ENCODE measurements at regions not wholly inside any gene's neighbourhood (a gene's known extent, or its start where the extent isn't known, plus 50 kb on each side); places are given as distances from the start of the nearest gene placed in this dataset.

GRCh38 chr3:193003624-193004023 is 86.0 kb upstream of the MB21D2 start (continued):
- 0 out of 2 replicates have a peak, but pooled peaks have one; percentile 14 for TF ChIP-seq PRDM10 (tag by site-specific recombination; IDR thresholded peaks at IDR 0.05)
- peak; percentile 52 for TF ChIP-seq ZNF629 (tag by site-specific recombination; IDR thresholded peaks at IDR 0.05)
- TF ChIP-seq TSHZ1 (tag by site-specific recombination; IDR thresholded peaks at IDR 0.05; ENCODE audit: borderline replicate concordance), result 0 out of 2 replicates have a peak, but pooled peaks have one; percentile 34
- 0 out of 2 replicates have a peak, but pooled peaks have one; percentile 8 for TF ChIP-seq SCRT1 (tag by site-specific recombination; IDR thresholded peaks at IDR 0.05; ENCODE audit: borderline replicate concordance)
- peak; percentile 23; the same call in 1 of the 2 replicates for TF ChIP-seq OSR2 (tag by site-specific recombination; IDR thresholded peaks at IDR 0.05)
- peak; percentile 33; the same call in 1 of the 2 replicates for TF ChIP-seq KLF1 (tag by site-specific recombination; IDR thresholded peaks at IDR 0.05)
- TF ChIP-seq GLIS1 (tag by site-specific recombination; IDR thresholded peaks at IDR 0.05), result peak; percentile 48; the same call in 1 of the 2 replicates
- peak; percentile 88 for TF ChIP-seq ZXDB (tag by site-specific recombination; IDR thresholded peaks at IDR 0.05)
- 0 out of 2 replicates have a peak, but pooled peaks have one; percentile 26 for TF ChIP-seq WT1 (tag by site-specific recombination; IDR thresholded peaks at IDR 0.05)
- TF ChIP-seq ZNF391 (tag by site-specific recombination; IDR thresholded peaks at IDR 0.05; ENCODE audit: borderline replicate concordance, low read depth), result 0 out of 2 replicates have a peak, but pooled peaks have one; percentile 37
- TF ChIP-seq KLF8 (tag by site-specific recombination; IDR thresholded peaks at IDR 0.05), result peak; percentile 72

- ChIA-PET CTCF (interaction anchor here (0.6 kb wide), 1 partner anchor 183 kb away, joined by 3 read pairs; no protein-coding TSS in a partner anchor), POLR2A (no interaction called here)
- no peak overlapping the region for H3K27ac ChIP-seq (ENCODE audit: extremely low read depth, low read depth, low read length)
- 0 out of 2 replicates have a peak, but pooled peaks have one; percentile 32 for TF ChIP-seq ZNF623 (tag by site-specific recombination; IDR thresholded peaks at IDR 0.05)
- TF ChIP-seq EGR2 (tag by site-specific recombination; IDR thresholded peaks at IDR 0.05; ENCODE audit: low read depth), result no peak
- TF ChIP-seq ZNF555 (tag by site-specific recombination; conservative IDR thresholded peaks at IDR 0.05), result no peak
- TF ChIP-seq ZNF639 (tag by site-specific recombination; IDR thresholded peaks at IDR 0.05), result no peak
- no peak overlapping the region for H3K4me3 ChIP-seq (ENCODE audit: low read depth, low read length)
- H3K36me3 ChIP-seq (ENCODE audit: control insufficient read depth in 2 of 2, insufficient read depth in 1 of 2, low read length in 2 of 2), result no peaks in the 10 kb centered on the region
- H3K9me3 ChIP-seq (ENCODE audit: control insufficient read depth, insufficient read depth, low read depth, low read length), result no peaks in the 10 kb centered on the region
- no peaks in the 10 kb centered on the region for H3K4me1 ChIP-seq (ENCODE audit: control insufficient read depth, insufficient read depth, low read length)
Measured at GRCh38 chr3:193008654-193009053, 91.0 kb upstream of the MB21D2 start.

GRCh38 chr3:193010191-193010590 is 92.5 kb upstream of the MB21D2 start:
- no peaks in the 10 kb centered on the region for H3K4me1 ChIP-seq (ENCODE audit: control insufficient read depth, insufficient read depth, low read length)
- TF ChIP-seq ZNF175 (tag by site-specific recombination; IDR thresholded peaks at IDR 0.05) (no peak), ZXDB (tag by site-specific recombination; IDR thresholded peaks at IDR 0.05) (no peak), GLI4 (tag by site-specific recombination; IDR thresholded peaks at IDR 0.05) (no peak), ZNF398 (tag by site-specific recombination; IDR thresholded peaks at IDR 0.05) (no peak), EGR2 (tag by site-specific recombination; IDR thresholded peaks at IDR 0.05; ENCODE audit: low read depth) (no peak), GLIS1 (tag by site-specific recombination; IDR thresholded peaks at IDR 0.05) (no peak), ZNF658 (tag by site-specific recombination; IDR thresholded peaks at IDR 0.05) (no peak), ZNF48 (tag by site-specific recombination; IDR thresholded peaks at IDR 0.05) (no peak)
- no peaks in the 10 kb centered on the region for H3K9me3 ChIP-seq (ENCODE audit: control insufficient read depth, insufficient read depth, low read depth, low read length)
- ChIA-PET POLR2A (no interaction called here), CTCF (no interaction called here)
- H3K36me3 ChIP-seq (ENCODE audit: control insufficient read depth in 2 of 2, insufficient read depth in 1 of 2, low read length in 2 of 2), result no peaks in the 10 kb centered on the region
- H3K27ac ChIP-seq (ENCODE audit: extremely low read depth, low read depth, low read length), result no peak overlapping the region
- H3K4me3 ChIP-seq (ENCODE audit: low read depth, low read length), result no peak overlapping the region
